Endothelial cell (in vitro differentiated cells): ENCODE measurements at regions not wholly inside any gene's neighbourhood (a gene's known extent, or its start where the extent isn't known, plus 50 kb on each side); places are given as distances from the start of the nearest gene placed in this dataset.

Experiments
- DNase-seq: peaks from one replicate; pipeline ENCODE4 v3.0.0; 2021; ENCODE audit warnings: low spot score
- H3K27ac Mint-ChIP-seq: one replicate; pipeline ENCODE4 v1.8.0; 2021; ENCODE audit warnings: mixed read lengths, inconsistent platforms; ENCODE audit not compliant: unreplicated experiment
- H3K27me3 Mint-ChIP-seq: one replicate; pipeline ENCODE4 v1.8.0; 2021; ENCODE audit warnings: mild to moderate bottlenecking, moderate library complexity, mixed read lengths, inconsistent platforms; ENCODE audit not compliant: unreplicated experiment
- H3K36me3 Mint-ChIP-seq: one replicate; pipeline ENCODE4 v1.8.0; 2021; ENCODE audit warnings: mild to moderate bottlenecking, low read depth, mixed read lengths, inconsistent platforms; ENCODE audit not compliant: unreplicated experiment
- H3K4me1 Mint-ChIP-seq: one replicate; pipeline ENCODE4 v1.8.0; 2021; ENCODE audit warnings: mild to moderate bottlenecking, mixed read lengths, inconsistent platforms; ENCODE audit not compliant: unreplicated experiment
- H3K4me3 Mint-ChIP-seq: one replicate; pipeline ENCODE4 v1.8.0; 2021; ENCODE audit warnings: mild to moderate bottlenecking, mixed read lengths, inconsistent platforms; ENCODE audit not compliant: unreplicated experiment
- H3K9me3 Mint-ChIP-seq: one replicate; pipeline ENCODE4 v1.8.0; 2021; ENCODE audit warnings: mixed read lengths, inconsistent platforms; ENCODE audit not compliant: unreplicated experiment
- CTCF ChIP-seq: fragments of 200-600 bp; sonication (generic); IDR thresholded peaks from one replicate; pipeline ENCODE4 v1.5.0; 2021; ENCODE audit warnings: antibody characterized with exemption; ENCODE audit not compliant: unreplicated experiment

DNA sequence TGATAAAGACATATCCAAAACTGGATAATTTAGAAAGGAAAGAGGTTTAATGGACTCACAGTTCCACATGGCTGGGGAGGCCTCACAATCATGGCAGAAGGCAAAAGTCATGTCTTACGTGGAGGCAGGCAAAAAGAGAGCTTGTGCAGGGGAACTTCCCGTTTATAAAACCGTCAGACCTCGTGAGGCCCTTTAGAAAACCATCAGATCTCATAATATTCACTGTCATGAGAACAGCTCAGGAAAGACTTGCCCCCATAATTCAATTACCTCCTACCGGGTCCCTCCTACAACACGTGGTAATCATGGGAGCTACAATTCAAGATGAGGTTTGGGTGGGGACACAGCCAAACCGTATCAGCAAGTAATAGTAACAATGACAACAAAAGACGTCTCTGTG lies 88.2 kb upstream of the SLC25A33 start:
- no peak for DNase-seq
- Mint-ChIP-seq H3K4me1 (peaks cover 10% of the 10 kb centered on the region), H3K27me3 (peaks cover 9% of the 10 kb centered on the region), H3K36me3 (no peaks in the 10 kb centered on the region), H3K27ac (no peak overlapping the region), H3K9me3 (no peaks in the 10 kb centered on the region), H3K4me3 (no peak overlapping the region)
- no peak for TF ChIP-seq CTCF

DNA sequence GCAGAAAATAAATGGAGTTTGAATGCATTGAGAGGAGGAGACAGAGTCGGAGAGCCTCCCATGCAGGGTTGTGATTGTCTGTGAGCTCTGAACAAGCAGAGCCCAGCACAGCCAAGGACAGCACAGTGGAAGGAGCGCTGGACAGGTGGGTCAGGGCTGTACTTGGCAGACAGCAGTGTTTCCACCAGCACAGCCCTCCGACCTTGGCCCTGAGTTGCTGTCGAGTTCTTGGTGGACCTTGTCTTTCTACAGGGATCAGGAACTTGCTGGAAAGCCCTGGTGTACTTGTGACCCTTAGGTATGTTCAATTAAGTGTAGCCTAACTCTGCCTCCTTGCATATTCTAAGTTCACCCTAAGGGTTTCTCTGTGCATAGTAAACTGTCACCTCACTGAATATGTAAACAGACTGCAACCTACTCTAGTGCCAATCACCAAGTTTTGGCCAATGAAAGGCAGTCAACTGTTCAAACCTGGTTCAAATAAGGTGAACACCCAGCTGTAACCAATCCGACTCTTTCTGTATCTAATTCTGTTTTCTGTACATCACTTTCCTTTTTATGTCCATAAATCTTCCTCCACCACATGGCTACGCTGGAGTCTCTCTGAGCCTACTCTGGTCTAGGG lies 86.6 kb upstream of the SLC25A33 start:
- Mint-ChIP-seq H3K27ac (no peak overlapping the region), H3K36me3 (no peaks in the 10 kb centered on the region), H3K4me3 (peak overlapping the region; percentile 16), H3K4me1 (peaks cover 10% of the 10 kb centered on the region), H3K27me3 (peaks cover 9% of the 10 kb centered on the region), H3K9me3 (no peaks in the 10 kb centered on the region)
- DNase-seq: no peak
- no peak for TF ChIP-seq CTCF

- Mint-ChIP-seq H3K36me3 (no peaks in the 10 kb centered on the region), H3K9me3 (no peaks in the 10 kb centered on the region), H3K27ac (no peak overlapping the region), H3K4me3 (no peak overlapping the region), H3K4me1 (peaks cover 7% of the 10 kb centered on the region), H3K27me3 (peaks cover 8% of the 10 kb centered on the region)
- DNase-seq: no peak
- TF ChIP-seq CTCF: no peak
Observed at GRCh38 chr1:9453375-9453774, 85.9 kb upstream of the SLC25A33 start.

DNA sequence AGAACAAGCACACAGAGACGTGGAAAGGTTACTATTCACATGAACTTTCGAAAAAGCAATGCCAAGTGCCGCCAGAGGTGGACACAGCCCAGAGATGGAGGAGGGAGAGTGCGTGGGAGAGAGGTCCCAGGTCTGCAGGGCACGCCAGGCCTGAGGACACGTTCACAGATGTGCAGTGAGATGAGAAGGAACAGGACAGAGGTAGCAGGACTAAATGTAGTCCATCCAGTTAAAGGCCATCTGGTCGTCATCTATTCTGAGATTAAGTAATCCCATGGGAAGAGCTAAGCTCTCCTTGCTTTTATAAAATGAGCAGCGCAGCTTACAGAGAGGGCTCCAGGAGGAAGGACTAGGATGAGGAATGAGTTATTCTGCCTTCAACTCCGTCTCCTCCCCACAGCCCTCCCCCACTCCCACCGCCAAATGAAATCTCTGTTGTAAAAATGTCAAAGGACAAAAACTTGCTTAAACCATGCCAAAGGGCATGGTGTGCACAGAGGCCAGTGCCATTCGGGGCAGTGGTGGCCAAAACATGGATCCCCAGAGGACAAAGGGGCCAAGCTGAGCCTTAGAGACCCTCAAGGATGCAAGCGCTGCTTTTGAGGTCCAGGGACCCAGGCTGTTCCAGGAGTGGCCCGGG lies 85.4 kb upstream of the SLC25A33 start:
- H3K4me1 Mint-ChIP-seq: peaks cover 2% of the 10 kb centered on the region
- no peak overlapping the region for H3K27ac Mint-ChIP-seq
- no peaks in the 10 kb centered on the region for H3K36me3 Mint-ChIP-seq
- no peak overlapping the region for H3K4me3 Mint-ChIP-seq
- peaks cover 6% of the 10 kb centered on the region for H3K27me3 Mint-ChIP-seq
- no peaks in the 10 kb centered on the region for H3K9me3 Mint-ChIP-seq
- no peak for DNase-seq
- TF ChIP-seq CTCF: no peak

DNA sequence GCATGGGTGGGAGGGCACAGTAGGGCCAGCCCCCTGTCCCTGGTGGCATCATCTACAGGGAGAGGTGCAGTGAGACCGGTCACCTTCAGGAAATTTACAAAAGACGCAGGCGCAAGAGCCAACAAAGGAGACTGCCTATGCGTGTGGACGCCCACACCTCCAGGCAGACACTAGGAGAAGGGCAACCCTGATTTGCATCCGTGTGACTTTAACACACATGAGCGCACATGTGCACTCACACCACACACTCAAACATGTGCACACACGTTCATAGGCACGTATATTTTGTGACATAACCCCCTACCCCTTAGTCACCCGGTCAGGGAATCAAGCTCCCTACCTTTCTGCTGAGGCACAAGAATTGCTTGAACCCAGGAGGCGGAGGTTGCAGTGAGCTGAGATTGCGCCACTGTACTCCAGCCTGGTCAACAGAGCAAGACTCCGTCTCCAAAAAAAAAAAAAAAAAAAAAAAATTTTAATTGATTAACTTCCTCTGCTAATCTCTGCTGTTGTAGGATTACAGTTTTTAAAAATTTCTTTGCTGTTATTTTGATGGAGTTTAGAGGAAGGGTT lies 84.7 kb upstream of the SLC25A33 start:
- no peak for DNase-seq
- H3K36me3 Mint-ChIP-seq: no peaks in the 10 kb centered on the region
- no peaks in the 10 kb centered on the region for H3K4me1 Mint-ChIP-seq
- H3K27ac Mint-ChIP-seq: no peak overlapping the region
- peaks cover 4% of the 10 kb centered on the region for H3K27me3 Mint-ChIP-seq
- no peaks in the 10 kb centered on the region for H3K9me3 Mint-ChIP-seq
- TF ChIP-seq CTCF: no peak
- H3K4me3 Mint-ChIP-seq: no peak overlapping the region
